Activated T-cell treated with anti-CD3 and anti-CD28 coated beads, Interleukin-2, amount 50 U/mL, for 1 hour (primary cell): ENCODE measurements at regions not wholly inside any gene's neighbourhood (a gene's known extent, or its start where the extent isn't known, plus 50 kb on each side); places are given as distances from the start of the nearest gene placed in this dataset.

ENCODE experiments used
- DNase-seq: peaks from one replicate; pipeline ENCODE4 v3.0.0-alpha.2; 2020

DNA sequence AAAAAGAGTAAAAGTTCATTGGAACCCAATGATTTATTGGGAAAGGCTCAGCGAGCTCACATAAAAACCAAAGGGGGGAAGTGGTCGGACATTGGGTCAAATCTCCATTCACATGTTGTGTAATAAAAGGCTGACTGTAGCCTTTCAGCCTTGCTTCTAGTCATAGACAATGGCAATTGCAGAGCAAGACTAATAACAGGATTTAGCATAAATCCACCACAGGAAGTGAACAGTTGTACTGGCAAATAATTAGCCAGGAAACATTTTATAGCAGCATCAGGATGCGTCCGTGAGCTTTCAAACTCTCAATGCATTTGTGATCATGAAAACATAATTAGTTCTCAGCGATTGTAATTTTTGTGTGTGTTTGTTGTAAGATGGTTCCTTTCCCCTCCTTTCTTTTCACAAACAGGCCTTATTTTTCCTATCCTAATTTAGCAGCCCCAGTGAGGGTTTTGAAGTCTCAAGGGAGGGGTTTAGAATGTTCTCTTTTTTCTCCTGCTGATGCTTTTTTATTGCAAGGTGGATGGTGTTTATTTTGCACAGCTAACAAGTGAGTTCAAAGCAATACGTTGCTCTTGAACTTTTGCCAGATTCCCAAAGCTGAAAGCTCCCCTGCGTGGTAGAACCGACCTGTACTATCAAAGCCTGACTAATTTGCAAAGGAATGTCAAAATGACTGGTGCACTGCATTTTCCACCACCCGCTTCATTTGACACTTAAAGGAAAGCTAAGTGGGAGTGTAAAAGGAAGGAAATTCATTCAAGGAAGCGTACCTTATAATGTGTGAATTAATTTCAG lies 105.6 kb downstream of the SPRY2 start:
- DNase-seq = no peak

DNA sequence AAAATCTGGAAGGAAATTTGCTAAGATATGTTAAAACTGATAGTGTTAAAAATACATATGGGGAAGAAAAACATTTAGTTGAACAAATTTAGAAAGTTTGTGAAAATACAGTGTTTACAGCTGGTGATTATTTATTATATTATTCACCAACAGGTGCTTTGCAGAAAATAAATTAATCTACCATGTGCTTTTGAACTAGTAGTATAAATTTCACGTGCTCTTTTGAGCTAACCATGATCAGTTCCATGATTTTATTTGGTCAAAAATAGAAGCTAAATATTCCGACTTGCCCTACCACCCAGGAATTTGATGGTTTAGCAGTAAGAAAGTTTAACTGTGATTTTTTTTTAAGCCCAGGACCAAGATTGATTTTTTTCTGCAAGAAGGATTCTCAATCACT lies 113.3 kb downstream of the SPRY2 start:
- DNase-seq = no peak

- no peak for DNase-seq
These were observed 114.3 kb downstream of the SPRY2 start for GRCh38 chr13:80226645-80227044.

DNA sequence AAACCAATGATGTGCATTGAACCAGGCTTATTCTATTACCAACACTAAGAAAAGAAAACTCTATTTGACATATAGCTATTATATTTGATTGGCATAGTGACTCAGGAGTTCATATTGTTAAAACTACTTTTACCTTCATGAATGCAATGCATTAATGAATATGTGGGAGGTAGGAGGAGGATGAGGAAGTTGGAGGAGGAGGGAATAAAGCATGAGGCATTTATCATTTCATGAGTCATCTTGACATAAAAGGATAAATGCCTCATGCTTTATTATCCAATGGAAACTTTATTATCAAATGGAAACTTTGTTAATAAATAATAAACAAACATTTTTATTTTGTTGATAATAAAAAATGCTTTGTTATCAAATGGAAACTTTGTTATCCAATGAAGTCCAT lies 116.5 kb downstream of the SPRY2 start:
- no peak for DNase-seq

- no peak for DNase-seq
These were observed 123.1 kb downstream of the SPRY2 start for GRCh38 chr13:80217614-80218456.

GRCh38 chr13:80215368-80215767 lies 125.6 kb downstream of the SPRY2 start:
- DNase-seq = no peak

GRCh38 chr13:80214521-80214991 lies 126.4 kb downstream of the SPRY2 start:
- no peak for DNase-seq

DNA sequence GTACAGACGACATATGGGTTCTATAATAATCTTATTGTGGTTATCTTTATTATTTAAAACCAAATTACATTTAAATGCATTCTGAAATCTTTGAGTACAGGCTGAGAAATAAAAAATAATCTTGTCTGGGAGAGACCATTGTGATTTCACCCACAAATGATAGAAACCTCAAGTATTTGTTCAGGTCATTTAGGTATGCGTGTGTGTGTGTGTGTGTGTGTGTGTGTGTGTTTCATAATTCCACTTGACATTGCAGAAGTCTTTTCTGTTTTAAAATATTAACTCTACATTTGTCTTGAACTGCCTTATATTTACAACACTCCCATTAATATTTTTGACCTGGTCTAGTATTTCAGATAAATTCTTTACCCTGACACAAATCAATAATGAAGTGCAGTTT lies 126.9 kb downstream of the SPRY2 start:
- DNase-seq = no peak

- no peak for DNase-seq
These were observed 127.7 kb downstream of the SPRY2 start for GRCh38 chr13:80213201-80213600.

DNA sequence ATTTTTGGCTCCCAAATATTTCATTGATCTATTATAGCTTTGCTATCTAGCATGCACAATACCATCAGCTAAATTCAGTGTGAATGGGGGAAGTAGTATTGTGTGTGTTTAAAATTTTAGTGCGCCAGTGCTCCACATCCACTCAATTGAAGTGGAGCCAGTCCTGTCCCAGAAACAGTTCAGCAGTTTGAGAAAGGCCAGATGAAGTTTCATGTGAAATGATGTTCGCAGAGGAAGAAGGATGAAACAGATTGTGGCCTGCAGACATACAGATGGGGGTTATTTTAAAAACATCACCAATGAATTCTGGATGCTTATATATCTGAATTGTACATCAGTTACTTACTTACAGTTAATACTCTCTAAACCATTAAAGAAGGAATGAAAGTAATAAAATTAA lies 129.4 kb downstream of the SPRY2 start:
- DNase-seq = no peak

DNA sequence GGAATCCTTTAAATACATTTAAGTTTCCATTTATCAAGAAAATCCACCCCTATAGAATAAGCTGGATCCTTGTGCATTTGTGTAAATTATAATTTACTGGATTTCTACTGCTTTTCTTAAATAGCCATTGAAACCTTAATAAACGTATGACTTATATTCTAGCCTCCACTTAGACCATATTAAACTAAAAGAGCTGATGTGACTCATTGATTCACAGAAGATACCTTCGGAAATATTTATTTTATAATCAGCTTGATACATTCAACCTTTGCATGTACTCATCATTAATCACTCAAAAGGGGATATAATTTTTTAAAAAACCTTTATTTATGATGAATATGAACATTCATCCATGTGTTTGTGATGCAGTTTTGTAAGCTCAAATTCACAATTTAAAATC lies 136.3 kb downstream of the SPRY2 start:
- no peak for DNase-seq

- no peak for DNase-seq
These were observed 137.4 kb downstream of the SPRY2 start for GRCh38 chr13:80203496-80203895.

DNA sequence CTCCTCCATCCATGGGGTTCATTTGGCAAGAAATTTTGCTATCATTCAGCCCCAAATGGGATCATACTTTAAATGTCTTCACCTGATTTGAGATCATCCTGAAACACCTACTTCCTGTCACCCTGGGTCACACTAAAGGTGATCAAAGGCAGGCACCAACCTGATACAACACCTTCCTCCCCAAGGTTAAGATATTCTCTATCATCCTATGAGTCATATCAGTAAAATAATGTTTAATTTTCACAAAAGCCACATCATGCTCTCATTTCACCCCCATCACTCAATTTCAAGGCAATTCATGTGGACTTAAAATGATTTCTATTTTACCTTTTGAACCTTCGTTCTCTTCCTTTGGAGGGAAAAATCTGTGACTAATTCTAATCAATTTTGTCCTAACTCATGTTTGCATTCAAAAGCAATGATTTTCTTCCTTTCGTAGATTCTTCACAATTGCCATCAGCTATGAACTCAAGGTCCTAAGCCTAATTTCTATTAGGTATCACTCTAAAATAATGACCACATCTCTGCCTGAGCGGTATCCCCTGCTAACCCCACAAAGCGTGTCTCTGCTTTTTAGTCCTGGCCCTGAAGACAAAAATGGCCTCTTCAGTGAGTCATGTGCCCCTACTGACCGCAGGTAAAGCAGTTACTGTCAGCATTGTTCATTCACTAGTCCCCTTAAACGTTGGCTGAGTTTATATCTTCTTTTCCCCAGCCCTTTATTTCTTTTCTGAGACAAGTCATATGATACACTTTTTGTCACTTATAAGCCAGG lies 139.0 kb downstream of the SPRY2 start:
- no peak for DNase-seq

DNA sequence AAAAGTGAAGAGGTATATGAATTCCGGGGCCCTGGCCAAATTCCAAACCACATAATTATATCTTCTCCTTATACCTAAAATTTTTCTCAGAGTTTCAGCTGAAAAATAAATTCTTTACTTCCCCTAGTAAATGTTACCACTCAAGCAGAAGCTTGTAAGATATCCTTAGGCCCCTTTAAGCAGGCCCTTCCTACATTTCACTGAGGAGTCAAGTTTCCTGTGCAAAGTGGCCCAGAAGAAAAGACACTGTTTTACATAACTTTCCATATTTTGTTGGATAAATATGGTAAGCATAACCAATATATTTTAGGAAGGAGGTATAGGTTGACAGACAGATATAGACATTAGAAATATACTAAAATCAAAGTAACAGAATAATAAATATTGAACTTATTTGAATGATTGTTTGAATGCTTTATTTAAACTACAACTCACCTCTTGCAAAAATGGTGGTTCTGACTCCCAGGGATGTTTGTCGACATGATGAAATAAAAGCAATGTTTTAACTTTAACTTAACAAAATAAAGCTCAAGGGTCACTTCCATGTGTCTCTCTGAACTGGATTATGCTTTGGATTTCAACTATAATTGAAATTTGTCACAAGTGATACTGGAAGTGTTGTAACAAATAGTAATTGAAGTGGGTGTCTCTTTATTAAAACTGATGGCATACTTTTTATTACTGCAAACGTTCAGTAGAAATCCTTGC lies 141.2 kb downstream of the SPRY2 start:
- no peak for DNase-seq

DNA sequence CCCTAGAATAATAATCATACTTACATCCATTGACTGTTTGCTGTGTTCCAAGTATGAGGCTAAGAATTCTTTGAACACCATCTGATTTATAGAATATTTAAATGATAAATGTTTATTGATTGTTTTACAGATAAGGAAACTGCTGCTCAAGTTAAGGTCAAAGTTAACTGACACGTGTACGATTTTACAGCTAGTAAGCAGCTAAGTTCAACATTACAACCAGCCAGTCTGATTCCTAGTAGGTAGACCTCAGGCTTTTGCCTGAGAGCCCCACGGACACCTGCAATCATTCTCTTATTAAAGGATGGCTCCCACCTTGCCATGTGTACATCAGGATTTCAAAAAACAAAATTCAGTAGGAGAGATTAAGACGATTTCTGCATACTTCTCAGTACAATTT lies 141.9 kb downstream of the SPRY2 start:
- no peak for DNase-seq

GRCh38 chr13:80196756-80197155 lies 144.2 kb downstream of the SPRY2 start:
- no peak for DNase-seq

DNA sequence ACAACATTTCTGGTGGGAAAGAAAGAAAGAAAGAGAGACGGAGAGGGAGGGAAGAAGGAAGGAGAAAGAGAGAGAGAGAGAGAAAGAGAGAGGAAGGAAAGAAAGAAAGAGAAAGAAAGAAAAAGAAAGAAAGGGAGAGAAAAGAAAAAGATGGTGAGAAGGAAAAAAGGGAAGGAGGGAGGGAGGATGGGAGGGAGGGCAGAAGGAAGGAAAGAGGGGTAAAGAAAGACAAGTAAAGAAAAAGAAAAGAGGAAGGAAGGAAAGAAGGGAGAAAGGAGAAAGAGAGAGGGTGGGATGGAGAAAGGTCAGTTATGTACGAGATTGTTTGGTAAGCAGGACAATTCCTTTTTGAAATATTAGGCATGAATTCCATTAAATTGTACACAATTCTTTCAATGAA lies 145.3 kb downstream of the SPRY2 start:
- no peak for DNase-seq

GRCh38 chr13:80189889-80190597 lies 150.9 kb downstream of the SPRY2 start:
- DNase-seq = no peak

DNA sequence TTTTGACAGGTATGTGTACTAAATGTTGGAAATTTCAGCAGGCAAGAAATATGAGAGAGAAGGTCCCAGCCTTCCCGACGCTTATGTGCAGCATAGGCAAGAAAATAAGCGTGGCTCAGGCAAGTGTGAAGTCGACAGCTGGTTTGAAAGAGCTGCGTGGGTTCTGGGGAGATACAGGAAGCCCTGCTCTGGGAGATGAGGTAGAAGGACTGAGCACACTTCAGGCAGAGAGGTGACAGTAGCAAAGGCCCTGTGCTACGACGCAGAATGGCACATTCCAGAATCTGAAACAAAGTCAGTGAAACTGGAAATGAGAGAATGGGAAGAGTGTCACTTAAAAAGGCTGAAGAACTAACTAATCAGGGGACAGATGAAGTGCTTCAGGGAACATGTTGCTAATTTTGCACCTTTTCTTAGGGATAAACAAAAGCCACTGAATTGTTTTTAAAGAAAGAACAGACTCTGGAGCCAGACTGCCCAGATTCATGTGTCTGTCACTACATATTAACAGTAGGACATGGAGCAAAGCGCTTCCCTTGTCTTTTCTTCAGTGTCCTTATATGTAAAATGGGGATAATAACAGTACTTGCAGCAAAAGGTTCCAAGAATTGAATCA lies 160.1 kb downstream of the SPRY2 start:
- DNase-seq = no peak

DNA sequence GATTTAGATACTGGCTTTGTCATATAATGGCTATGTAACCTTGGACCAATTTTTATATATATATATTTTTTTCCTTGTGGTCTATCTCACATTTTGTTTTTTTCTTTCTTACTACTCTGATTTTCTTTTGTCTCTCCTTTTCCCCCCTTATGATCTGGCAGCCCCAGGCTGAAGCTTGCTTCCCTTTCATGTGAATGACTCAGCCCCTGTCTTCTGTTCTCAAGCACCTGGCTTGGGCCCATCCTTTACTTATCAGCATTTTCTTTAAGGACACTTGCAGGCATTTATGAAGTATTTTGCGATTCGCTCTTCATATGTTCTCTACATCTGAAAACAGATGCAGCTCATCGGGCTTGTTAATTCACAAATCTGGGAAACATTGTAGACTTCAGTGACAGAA lies 163.6 kb downstream of the SPRY2 start:
- no peak for DNase-seq

GRCh38 chr13:80173224-80173623 lies 167.7 kb downstream of the SPRY2 start:
- DNase-seq = no peak

DNA sequence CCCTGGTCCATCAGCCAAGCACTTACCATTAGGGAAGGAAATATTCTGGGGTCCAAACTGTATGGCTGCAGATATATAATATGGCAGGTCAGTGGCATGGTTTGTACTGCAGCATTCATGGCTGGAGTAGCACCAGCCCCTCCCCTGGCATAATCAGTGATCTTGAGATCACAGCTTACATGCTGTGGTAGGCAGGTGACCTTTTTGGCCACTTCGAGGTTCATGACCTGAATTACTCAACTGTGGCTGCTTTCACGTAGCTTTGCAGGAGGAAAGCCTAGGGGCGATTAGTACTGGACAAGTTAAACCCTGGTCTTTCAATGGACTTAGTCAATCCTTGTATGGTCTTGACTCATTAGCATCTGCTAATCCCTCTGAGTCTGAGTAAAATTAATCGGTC lies 169.8 kb downstream of the SPRY2 start:
- DNase-seq = no peak
